CD4-positive, alpha-beta T cell treated with Interleukin-6 at 100 ng/mL for 8 hours (primary cell): ENCODE measurements at regions not wholly inside any gene's neighbourhood (a gene's known extent, or its start where the extent isn't known, plus 50 kb on each side); places are given as distances from the start of the nearest gene placed in this dataset.

Experiments
- DNase-seq: peaks from one replicate; pipeline ENCODE4 v3.0.0-alpha.2; 2020; ENCODE audit warnings: mixed read lengths, low spot score

- DNase-seq: no peak
Observed at GRCh38 chr1:83673312-83673711, 325.6 kb downstream of the TTLL7 start.

GRCh38 chr1:83671586-83671985 lies 327.3 kb downstream of the TTLL7 start:
- no peak for DNase-seq

- DNase-seq: no peak
Observed at GRCh38 chr1:83670909-83671565, 327.9 kb downstream of the TTLL7 start.

- no peak for DNase-seq
Observed at GRCh38 chr1:83641796-83642443, 357.0 kb downstream of the TTLL7 start.

GRCh38 chr1:83641206-83641658 lies 357.7 kb downstream of the TTLL7 start:
- no peak for DNase-seq

- DNase-seq: no peak
Observed at GRCh38 chr1:83639785-83640184, 359.1 kb downstream of the TTLL7 start.

- no peak for DNase-seq
Observed at GRCh38 chr1:83637586-83637985, 361.3 kb downstream of the TTLL7 start.

GRCh38 chr1:83637009-83637408 lies 361.9 kb downstream of the TTLL7 start:
- no peak for DNase-seq

- DNase-seq: no peak
Observed at GRCh38 chr1:83632906-83633305, 366.0 kb downstream of the TTLL7 start.

- no peak for DNase-seq
Observed at GRCh38 chr1:83631851-83632250, 367.1 kb downstream of the TTLL7 start.

GRCh38 chr1:83627045-83627444 lies 371.9 kb downstream of the TTLL7 start:
- no peak for DNase-seq

- DNase-seq: no peak
Observed at GRCh38 chr1:83626603-83627002, 372.3 kb downstream of the TTLL7 start.

GRCh38 chr1:83625646-83626045 lies 373.3 kb downstream of the TTLL7 start:
- DNase-seq: no peak

GRCh38 chr1:83620016-83620415 lies 378.9 kb downstream of the TTLL7 start:
- no peak for DNase-seq

- DNase-seq: no peak
Observed at GRCh38 chr1:83619170-83619896, 379.6 kb downstream of the TTLL7 start.

GRCh38 chr1:83617883-83618282 lies 381.0 kb downstream of the TTLL7 start:
- no peak for DNase-seq

- DNase-seq: no peak
Observed at GRCh38 chr1:83615370-83615769, 383.6 kb downstream of the TTLL7 start.

- DNase-seq: no peak
Observed at GRCh38 chr1:83606416-83606955, 392.4 kb downstream of the TTLL7 start.

- no peak for DNase-seq
Observed at GRCh38 chr1:83596331-83596730, 402.6 kb downstream of the TTLL7 start.

GRCh38 chr1:83593073-83593472 lies 405.9 kb downstream of the TTLL7 start:
- DNase-seq: no peak

GRCh38 chr1:83588140-83588539 lies 410.8 kb downstream of the TTLL7 start:
- DNase-seq: no peak

- peak; percentile 49 for DNase-seq
Observed at GRCh38 chr1:83583351-83584014, 415.4 kb downstream of the TTLL7 start.
